Stimulated activated CD4-positive, alpha-beta T cell treated with anti-CD3 and anti-CD28 coated beads, Interleukin-1b, Interleukin-23, amount 100 ng/mL, for 4 hours (primary cell): ENCODE measurements at regions not wholly inside any gene's neighbourhood (a gene's known extent, or its start where the extent isn't known, plus 50 kb on each side); places are given as distances from the start of the nearest gene placed in this dataset.
"Not testable (repeated sequence)": the region's sequence is repeated elsewhere in the genome, so short reads cannot be mapped to it uniquely, and the experiment has no call there.

ENCODE experiments used
- DNase-seq, 2 donors: peaks; one replicate each; pipeline ENCODE4 v3.0.0-alpha.2; 2020; ENCODE audit warnings: low read depth in 2 of 2

- DNase-seq: no peak
Observed at GRCh38 chr1:29396438-29397255, 160.3 kb downstream of the PTPRU start.

GRCh38 chr1:29395736-29396437, 159.6 kb downstream of the PTPRU start:
- no peak for DNase-seq

GRCh38 chr1:29394521-29395225, 158.4 kb downstream of the PTPRU start:
- DNase-seq: no peak

DNA sequence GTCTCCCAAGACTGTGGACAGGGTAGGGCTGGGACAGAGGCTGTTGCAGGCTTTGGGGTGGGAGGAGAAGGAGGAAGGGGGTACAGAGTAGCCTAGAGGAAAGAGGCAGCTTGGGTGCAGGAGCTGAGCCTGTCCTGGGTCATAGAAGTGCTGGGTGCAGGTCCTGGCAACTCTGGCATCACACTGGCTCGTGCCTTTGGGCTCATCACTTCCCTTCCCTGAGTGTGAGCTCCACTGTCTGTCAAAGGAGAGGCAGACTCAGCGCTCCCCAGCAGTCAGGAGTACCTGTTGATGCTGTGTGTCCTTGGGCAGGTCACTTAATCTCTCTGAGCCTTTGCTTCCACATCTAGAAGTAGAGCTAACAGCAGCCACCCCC, 157.1 kb downstream of the PTPRU start:
- DNase-seq: no peak

DNA sequence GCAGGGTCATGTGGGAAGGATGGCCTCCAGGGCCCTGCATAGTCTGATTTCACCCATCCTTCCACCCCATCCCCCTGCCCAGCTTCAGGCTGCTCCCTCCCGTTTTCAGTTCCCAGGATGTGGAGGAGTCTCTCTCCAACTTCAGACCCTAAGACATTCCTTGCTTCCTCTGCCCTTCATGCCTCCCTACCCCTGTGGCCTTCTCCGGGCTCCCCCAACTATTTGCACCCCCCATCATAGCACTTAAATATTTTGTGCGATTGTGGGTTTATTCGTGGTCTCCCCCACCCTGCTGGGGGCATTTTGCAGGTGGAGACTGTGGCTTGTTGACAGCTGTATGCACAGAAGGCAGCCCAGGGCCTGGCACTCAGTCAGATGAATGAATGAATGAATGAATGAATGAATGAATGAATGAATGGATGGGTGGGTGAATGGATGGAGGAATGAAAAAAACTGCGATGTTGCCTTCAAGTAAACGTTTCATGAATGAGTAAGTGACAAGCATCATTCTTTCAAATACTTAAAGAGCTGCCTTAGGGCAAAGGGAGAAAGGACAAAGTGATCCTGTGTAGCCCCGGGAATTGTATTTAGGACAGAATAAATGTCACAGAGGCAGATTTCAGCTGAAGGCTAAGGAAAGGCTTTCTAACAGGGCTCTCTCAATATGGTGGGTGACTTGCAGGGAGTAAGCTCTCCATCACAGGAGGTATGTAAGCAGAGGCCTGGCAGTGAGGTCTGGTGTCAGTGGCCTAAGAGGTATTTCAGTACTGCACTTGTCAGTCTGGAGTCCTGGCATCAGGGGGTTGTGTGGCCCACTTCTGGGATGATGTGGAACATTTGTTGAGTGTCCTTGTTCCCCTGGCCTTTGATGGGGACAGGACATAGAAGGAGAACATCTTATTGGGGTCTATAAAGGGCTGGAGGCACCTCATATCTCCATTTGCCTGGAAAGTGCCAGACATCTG, 156.4 kb downstream of the PTPRU start:
- no peak for DNase-seq

GRCh38 chr1:29392036-29392435, 155.7 kb downstream of the PTPRU start:
- no peak for DNase-seq

GRCh38 chr1:29391362-29391880, 155.1 kb downstream of the PTPRU start:
- no peak for DNase-seq

DNA sequence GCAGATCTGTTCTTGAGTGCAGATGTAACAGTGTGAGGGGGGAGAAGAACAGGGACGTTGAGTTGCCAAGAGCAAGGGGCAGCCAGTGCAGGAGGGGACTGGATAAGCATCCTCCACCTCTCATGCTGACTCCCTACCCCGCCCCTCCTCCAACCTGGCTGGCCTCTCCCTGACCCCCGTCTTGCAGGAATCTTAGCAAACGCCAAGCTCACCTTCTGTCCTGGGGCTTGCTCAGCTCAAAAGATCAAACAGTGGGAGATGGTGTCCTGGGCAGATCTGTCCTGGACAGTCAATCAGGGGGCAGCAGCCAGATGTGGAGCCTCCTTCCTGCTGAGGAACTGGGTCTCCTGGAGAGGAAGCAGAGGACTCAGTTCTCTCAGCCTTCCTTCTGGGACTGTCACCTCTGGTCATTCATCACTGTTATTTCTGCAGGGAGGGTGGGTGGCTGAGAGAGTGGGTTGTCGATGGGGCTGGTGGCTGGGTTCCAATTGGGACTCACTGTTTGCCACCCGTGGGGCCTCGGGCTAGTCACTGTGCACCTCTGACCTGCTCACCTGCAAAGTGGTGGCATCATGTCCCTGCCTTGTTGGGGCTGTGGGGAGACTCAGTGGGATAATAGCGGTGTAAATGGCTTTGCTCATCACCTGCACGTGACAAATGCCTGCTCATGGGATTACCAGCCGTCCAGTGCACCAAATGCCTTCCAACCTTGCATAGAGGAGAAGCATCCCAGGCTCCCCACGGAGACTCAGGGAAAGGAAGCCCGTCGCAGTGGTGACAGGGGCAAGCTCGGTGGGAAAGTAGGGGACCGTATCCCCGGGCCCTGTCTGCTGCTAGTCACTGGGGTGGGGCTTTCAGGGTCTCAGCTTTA, 154.4 kb downstream of the PTPRU start:
- DNase-seq: no peak

- DNase-seq: no peak
Observed at GRCh38 chr1:29390075-29390474, 153.8 kb downstream of the PTPRU start.

GRCh38 chr1:29389533-29390041, 153.3 kb downstream of the PTPRU start:
- DNase-seq: no peak

- DNase-seq: no peak
Observed at GRCh38 chr1:29388884-29389283, 152.6 kb downstream of the PTPRU start.

DNA sequence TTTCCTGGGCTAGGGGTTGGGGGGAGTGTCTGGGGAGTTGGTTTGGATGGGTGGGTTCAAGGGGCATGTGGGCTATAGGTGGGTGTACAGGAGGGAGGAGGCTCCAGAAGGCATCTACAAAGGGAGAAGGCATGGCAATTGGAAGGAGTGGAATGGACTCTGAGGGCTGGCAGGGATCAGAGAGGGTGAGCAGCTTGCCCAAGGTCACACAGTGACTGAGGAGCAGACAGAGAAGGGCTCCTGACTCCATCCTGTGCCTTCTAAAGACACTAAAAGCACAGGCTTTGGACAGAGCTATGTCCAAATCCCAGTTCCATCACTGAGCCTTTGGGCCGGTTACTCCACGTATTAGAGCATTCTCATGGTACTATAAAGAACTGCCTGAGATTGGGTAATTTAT, 151.8 kb downstream of the PTPRU start:
- no peak for DNase-seq

- no peak for DNase-seq
Observed at GRCh38 chr1:29387210-29387609, 150.9 kb downstream of the PTPRU start.

DNA sequence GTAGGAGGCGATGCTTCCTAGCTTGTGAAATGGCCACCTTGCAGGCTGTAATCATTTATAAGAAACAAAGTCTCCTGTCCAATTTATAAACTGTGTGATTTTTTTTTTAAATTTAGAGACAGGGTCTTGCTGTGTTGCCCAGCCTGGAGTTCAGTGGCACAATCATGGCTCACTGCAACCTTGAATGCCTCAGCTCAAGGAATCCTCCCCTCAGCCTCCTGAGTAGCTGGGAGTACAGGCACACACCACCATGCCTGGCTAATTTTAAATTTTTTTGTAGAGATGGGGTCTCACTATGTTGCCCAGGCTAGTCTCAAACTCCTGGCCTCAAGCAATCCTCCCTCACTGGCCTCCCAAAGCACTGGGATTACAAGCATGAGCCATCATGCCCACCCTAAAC, 150.1 kb downstream of the PTPRU start:
- not testable (repeated sequence) for DNase-seq

DNA sequence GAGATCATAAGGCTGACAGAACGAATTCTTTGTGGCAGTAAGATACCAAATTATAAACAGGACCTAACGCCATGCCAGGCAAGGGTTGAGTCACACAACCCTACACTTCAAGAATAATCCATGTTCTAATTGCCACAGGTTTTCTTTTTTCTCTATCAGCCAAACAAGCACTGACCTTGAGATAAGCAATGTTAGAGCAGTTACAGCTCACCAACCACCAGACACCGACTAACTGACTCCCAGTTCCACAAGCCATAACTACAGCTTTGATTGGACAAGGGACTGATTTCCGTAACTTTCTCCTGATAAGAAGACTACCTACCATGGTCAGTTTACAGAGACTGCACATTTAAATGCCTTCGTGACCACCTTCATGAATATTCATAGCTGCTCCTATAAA, 149.6 kb downstream of the PTPRU start:
- DNase-seq: no peak

DNA sequence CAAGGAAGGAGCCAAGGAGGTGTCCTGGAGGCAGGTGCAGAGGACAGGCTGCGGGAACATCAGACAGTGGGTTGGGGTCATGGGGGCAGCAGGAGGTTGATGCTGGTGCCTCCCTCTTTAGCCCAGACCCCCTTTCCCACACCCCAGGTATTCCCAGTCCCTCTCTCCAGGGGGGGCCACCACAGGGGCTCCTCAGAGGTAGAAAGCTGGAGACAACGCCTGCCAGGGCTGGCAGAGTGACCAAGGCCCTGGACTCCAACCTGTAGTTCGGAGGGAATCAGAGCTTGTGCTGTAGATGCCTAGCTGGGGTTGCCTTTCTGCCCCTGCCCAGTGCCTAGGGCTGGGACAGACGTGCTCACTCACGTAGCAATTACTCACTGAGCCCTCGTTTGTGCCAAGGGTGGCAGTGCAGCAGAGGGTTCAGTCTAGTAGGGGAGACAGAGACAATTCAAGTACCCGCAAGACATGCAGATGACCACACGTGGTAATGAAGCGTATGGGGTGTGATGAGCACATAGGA, 148.2 kb downstream of the PTPRU start:
- DNase-seq: no peak

DNA sequence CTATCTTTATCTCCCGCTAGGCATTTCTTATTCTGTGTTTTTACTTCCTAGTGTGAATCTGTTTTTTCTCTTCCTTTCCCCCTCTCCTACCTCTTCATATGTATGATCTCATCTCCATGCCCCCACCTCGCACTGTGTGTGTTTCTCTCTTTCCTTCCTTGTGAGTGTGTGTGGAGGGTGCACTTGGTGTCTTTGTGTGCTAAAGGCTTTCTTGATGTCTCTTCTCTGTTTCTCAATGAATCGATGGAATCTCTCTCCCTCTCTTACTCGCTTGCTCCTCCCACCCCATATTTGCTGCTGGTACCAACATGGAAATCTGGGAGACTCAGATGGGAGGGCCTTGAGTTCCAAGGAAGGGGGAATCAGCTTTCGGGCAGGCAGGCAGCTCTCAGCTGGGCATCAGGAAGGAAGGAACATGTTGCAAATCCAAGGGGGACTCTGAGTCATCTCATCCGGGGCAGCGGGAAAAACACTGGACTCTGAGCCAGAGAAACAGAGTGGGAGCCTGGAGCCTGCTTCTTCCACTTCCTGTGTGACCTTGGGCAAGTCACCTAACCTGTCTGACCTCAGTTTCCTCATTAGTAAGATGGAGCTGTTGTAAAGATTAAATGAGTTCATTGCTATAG, 147.5 kb downstream of the PTPRU start:
- DNase-seq: no peak

DNA sequence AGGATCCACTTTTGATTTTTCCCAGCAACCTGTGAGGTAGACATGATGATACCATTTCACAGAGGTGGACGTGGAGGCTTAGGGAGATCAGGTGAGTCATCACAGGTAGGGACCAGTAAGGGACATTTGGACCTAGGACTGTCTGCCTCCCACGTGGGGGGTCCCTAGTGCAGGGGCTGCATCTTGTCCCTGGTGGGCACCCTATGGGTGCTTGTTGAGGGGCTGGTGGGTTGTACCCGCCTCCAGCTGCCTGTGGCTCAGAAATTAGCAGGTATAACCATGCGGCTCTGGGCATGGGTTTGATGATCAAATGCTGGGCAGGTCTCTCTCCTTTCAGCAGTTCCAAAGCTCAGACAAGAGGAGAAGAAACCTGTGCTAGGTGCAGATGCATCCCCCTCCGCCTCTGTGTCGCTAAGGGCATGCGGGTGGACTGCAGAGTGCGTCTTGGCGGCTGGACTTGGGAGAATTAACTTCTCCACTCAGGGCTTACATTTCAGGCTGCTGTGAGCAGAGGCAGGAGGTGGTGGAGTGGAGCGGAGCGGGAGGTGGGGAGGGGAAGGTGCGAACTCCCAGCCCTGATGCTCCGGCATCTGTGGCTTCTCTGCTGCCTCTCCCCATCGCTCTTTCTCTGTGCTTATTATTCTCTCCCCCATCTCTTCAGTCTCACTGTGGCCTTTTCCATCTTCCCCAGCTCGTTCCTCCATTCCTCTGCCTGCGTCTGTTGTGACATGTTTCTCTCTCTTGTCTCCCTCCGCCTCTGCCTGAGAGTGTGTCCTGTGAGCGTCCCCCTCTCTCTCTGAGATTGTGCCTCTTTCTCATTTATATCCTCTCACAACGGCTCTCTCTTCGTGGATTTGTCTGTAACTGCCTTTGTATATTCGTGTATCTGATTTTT, 146.8 kb downstream of the PTPRU start:
- DNase-seq: no peak
